Fibroblast of the aortic adventitia (primary cell): ENCODE measurements at regions not wholly inside any gene's neighbourhood (a gene's known extent, or its start where the extent isn't known, plus 50 kb on each side); places are given as distances from the start of the nearest gene placed in this dataset.

Source experiments
- DNase-seq: peaks from one replicate; pipeline ENCODE4 v3.0.0-alpha.2; 2010; ENCODE audit warnings: low read depth
- H3K4me3 ChIP-seq: 2 replicates; pipeline ENCODE4 v1.5.1; 2011; ENCODE audit warnings: low read depth, mild to moderate bottlenecking, control low read depth, low read length, moderate library complexity
- CTCF ChIP-seq: IDR thresholded peaks from 2 replicates; pipeline ENCODE4 v1.5.1; 2011; ENCODE audit warnings: mild to moderate bottlenecking, low read length, control low read depth, inconsistent platforms; ENCODE audit not compliant: insufficient read depth

GRCh38 chr1:199700551-199700950 is 327.0 kb upstream of the NR5A2 start:
- DNase-seq = no peak
- TF ChIP-seq CTCF = no peak
- H3K4me3 ChIP-seq = no peak overlapping the region

GRCh38 chr1:199701726-199702125 is 325.8 kb upstream of the NR5A2 start:
- no peak for TF ChIP-seq CTCF
- DNase-seq = peak; percentile 33
- no peak overlapping the region for H3K4me3 ChIP-seq

GRCh38 chr1:199704231-199704630 is 323.3 kb upstream of the NR5A2 start:
- no peak for TF ChIP-seq CTCF
- no peak for DNase-seq
- no peak overlapping the region for H3K4me3 ChIP-seq

GRCh38 chr1:199705825-199706224 is 321.7 kb upstream of the NR5A2 start:
- DNase-seq = no peak
- no peak overlapping the region for H3K4me3 ChIP-seq
- TF ChIP-seq CTCF = no peak

- no peak for DNase-seq
These were observed 320.5 kb upstream of the NR5A2 start for GRCh38 chr1:199706826-199707606.

GRCh38 chr1:199710974-199711373 is 316.5 kb upstream of the NR5A2 start:
- no peak overlapping the region for H3K4me3 ChIP-seq
- TF ChIP-seq CTCF = no peak
- DNase-seq = no peak

More at GRCh38 chr1:199706826-199707606, 320.5 kb upstream of the NR5A2 start:
- no peak for TF ChIP-seq CTCF
- no peak overlapping the region for H3K4me3 ChIP-seq

- DNase-seq = no peak
- TF ChIP-seq CTCF = no peak
- no peak overlapping the region for H3K4me3 ChIP-seq
These were observed 310.8 kb upstream of the NR5A2 start for GRCh38 chr1:199716729-199717128.
